IMR-90 (cell line): ENCODE measurements at regions not wholly inside any gene's neighbourhood (a gene's known extent, or its start where the extent isn't known, plus 50 kb on each side); places are given as distances from the start of the nearest gene placed in this dataset.

Source experiments
- CTCF ChIP-seq: conservative IDR thresholded peaks from 2 replicates; pipeline ENCODE4 v1.5.1; 2012; ENCODE audit warnings: mild to moderate bottlenecking, low read depth, low read length, improper control_type of control experiment
- ELK1 ChIP-seq: fragments of 150-350 bp; IDR thresholded peaks from 2 replicates; pipeline ENCODE4 v1.6.1; 2016; ENCODE audit warnings: low read depth, mild to moderate bottlenecking, low read length, moderate library complexity, borderline replicate concordance
- POLR2A ChIP-seq: IDR thresholded peaks from 2 replicates; pipeline ENCODE4 v1.6.1; 2012; ENCODE audit warnings: mild to moderate bottlenecking, low read depth, low read length

- TF ChIP-seq POLR2A (no peak), CTCF (no peak), ELK1 (no peak)
Observed at GRCh38 chr1:29875557-29876028, 639.3 kb downstream of the PTPRU start.
